COLO829 (cell line): ENCODE measurements at regions not wholly inside any gene's neighbourhood (a gene's known extent, or its start where the extent isn't known, plus 50 kb on each side); places are given as distances from the start of the nearest gene placed in this dataset.
A peak's percentile ranks its signal among the peaks of the same experiment; 100 is the strongest.

Experiments used
- DNase-seq: peaks from one replicate; pipeline ENCODE4 v3.0.0; 2012; ENCODE audit warnings: low spot score

- DNase-seq = no peak
Observed at GRCh38 chr12:58364389-58365086, 423.2 kb downstream of the ATP23 start.

GRCh38 chr12:58365087-58365390 lies 423.7 kb downstream of the ATP23 start:
- DNase-seq = no peak

GRCh38 chr12:58367041-58367440 lies 425.7 kb downstream of the ATP23 start:
- DNase-seq = no peak

GRCh38 chr12:58368001-58368400 lies 426.6 kb downstream of the ATP23 start:
- DNase-seq = no peak

- DNase-seq = no peak
Observed at GRCh38 chr12:58369576-58369975, 428.2 kb downstream of the ATP23 start.

GRCh38 chr12:58372298-58372697 lies 430.9 kb downstream of the ATP23 start:
- DNase-seq = no peak

GRCh38 chr12:58378028-58378427 lies 436.7 kb downstream of the ATP23 start:
- no peak for DNase-seq

GRCh38 chr12:58381546-58381945 lies 440.2 kb downstream of the ATP23 start:
- DNase-seq = no peak

GRCh38 chr12:58384196-58384595 lies 442.8 kb downstream of the ATP23 start:
- no peak for DNase-seq

GRCh38 chr12:58386136-58386535 lies 444.8 kb downstream of the ATP23 start:
- no peak for DNase-seq

- peak; percentile 89 for DNase-seq
Observed at GRCh38 chr12:58387199-58387598, 445.8 kb downstream of the ATP23 start.

- no peak for DNase-seq
Observed at GRCh38 chr12:58388261-58388660, 446.9 kb downstream of the ATP23 start.

- DNase-seq = no peak
Observed at GRCh38 chr12:58393152-58393551, 451.8 kb downstream of the ATP23 start.

- DNase-seq = no peak
Observed at GRCh38 chr12:58395056-58395455, 453.7 kb downstream of the ATP23 start.

- DNase-seq = no peak
Observed at GRCh38 chr12:58395470-58395869, 454.1 kb downstream of the ATP23 start.

- DNase-seq = no peak
Observed at GRCh38 chr12:58396239-58396638, 454.9 kb downstream of the ATP23 start.

GRCh38 chr12:58405363-58405762 lies 464.0 kb downstream of the ATP23 start:
- DNase-seq = no peak

GRCh38 chr12:58408516-58408915 lies 467.1 kb downstream of the ATP23 start:
- no peak for DNase-seq

GRCh38 chr12:58412461-58413060 lies 471.2 kb downstream of the ATP23 start:
- DNase-seq = no peak

- DNase-seq = no peak
Observed at GRCh38 chr12:58413794-58414193, 472.4 kb downstream of the ATP23 start.

- no peak for DNase-seq
Observed at GRCh38 chr12:58414398-58414871, 473.1 kb downstream of the ATP23 start.

GRCh38 chr12:58415716-58416115 lies 474.3 kb downstream of the ATP23 start:
- DNase-seq = peak; percentile 42

- peak; percentile 49 for DNase-seq
Observed at GRCh38 chr12:58416236-58416635, 474.9 kb downstream of the ATP23 start.

- no peak for DNase-seq
Observed at GRCh38 chr12:58419196-58419760, 477.9 kb downstream of the ATP23 start.
